DND-41 (cell line): ENCODE measurements at regions not wholly inside any gene's neighbourhood (a gene's known extent, or its start where the extent isn't known, plus 50 kb on each side); places are given as distances from the start of the nearest gene placed in this dataset.

Source experiments
- EZH2 ChIP-seq: IDR thresholded peaks from 3 replicates; pipeline ENCODE4 v1.6.1; 2012; ENCODE audit warnings: borderline replicate concordance, low read depth, mild to moderate bottlenecking, moderate library complexity, low read length, inconsistent platforms; ENCODE audit not compliant: severe bottlenecking
- TF ChIP-seq, protein P1 (sequence below): IDR thresholded peaks from 2 replicates; pipeline ENCODE4 v1.5.1; 2012; ENCODE audit warnings: borderline replicate concordance, low read length, moderate library complexity, mild to moderate bottlenecking; ENCODE audit not compliant: poor library complexity, severe bottlenecking; ENCODE audit errors: extremely low read depth

DNA sequence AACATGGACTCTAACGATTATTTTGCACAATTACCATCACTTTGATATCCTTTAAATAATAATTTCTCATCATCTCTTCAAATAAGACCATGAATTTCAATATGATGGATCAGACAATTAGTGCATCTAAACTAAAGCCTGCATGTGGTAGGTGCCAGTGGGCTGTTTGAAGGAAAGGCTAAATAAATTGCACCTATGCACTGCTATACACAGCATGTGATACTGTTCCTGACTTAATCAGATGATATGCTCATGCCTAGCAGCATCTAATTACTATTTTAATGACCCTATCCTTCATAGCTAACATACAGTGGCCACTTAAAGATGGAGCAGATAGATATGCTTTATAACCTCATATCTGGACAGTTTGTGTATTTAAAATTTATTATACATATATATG is 731.6 kb upstream of the MANEA start:
- TF ChIP-seq, protein P1, sequence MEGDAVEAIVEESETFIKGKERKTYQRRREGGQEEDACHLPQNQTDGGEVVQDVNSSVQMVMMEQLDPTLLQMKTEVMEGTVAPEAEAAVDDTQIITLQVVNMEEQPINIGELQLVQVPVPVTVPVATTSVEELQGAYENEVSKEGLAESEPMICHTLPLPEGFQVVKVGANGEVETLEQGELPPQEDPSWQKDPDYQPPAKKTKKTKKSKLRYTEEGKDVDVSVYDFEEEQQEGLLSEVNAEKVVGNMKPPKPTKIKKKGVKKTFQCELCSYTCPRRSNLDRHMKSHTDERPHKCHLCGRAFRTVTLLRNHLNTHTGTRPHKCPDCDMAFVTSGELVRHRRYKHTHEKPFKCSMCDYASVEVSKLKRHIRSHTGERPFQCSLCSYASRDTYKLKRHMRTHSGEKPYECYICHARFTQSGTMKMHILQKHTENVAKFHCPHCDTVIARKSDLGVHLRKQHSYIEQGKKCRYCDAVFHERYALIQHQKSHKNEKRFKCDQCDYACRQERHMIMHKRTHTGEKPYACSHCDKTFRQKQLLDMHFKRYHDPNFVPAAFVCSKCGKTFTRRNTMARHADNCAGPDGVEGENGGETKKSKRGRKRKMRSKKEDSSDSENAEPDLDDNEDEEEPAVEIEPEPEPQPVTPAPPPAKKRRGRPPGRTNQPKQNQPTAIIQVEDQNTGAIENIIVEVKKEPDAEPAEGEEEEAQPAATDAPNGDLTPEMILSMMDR: no peak
- no peak for TF ChIP-seq EZH2
